Sigmoid colon (tissue), 6 donors: ENCODE measurements at regions not wholly inside any gene's neighbourhood (a gene's known extent, or its start where the extent isn't known, plus 50 kb on each side); places are given as distances from the start of the nearest gene placed in this dataset.

Experiments
- DNase-seq: peaks from one replicate; pipeline ENCODE4 v3.0.0-alpha.2; 2019
- H3K27ac ChIP-seq, 4 donors: fragments of 200-600 bp; sonication (generic); one replicate each; pipeline ENCODE4 v1.5.1; 2016 to 2019; ENCODE audit warnings: mild to moderate bottlenecking in 1 of 4
- H3K27me3 ChIP-seq, 3 donors: fragments of 200-600 bp; sonication (generic); one replicate each; pipeline ENCODE4 v1.5.1; 2019; ENCODE audit warnings: mild to moderate bottlenecking in 1 of 3
- H3K36me3 ChIP-seq, 4 donors: fragments of 200-600 bp; sonication (generic); one replicate each; pipeline ENCODE4 v1.5.1; 2016 to 2019
- H3K4me1 ChIP-seq, 4 donors: fragments of 200-600 bp; sonication (generic); one replicate each; pipeline ENCODE4 v1.5.1; 2017 to 2019
- H3K4me3 ChIP-seq, 4 donors: fragments of 200-600 bp; sonication (generic); one replicate each; pipeline ENCODE4 v1.5.1; 2017 to 2019; ENCODE audit warnings: mild to moderate bottlenecking in 2 of 4, moderate library complexity in 1 of 4
- H3K9me3 ChIP-seq, 4 donors: fragments of 200-600 bp in 3 of 4; sonication (generic) in 3 of 4; one replicate each; pipeline versions ENCODE4 v1.5.1 to v1.6.1; 2013 to 2019
- EP300 ChIP-seq, 4 donors: sonication (generic); formaldehyde crosslinking; IDR thresholded peaks; one replicate each; pipeline ENCODE4 v1.6.1; 2017; ENCODE audit warnings: antibody characterized with exemption in 4 of 4
- POLR2A ChIP-seq, 2 donors: fragments of 450-650 bp; IDR thresholded peaks; one replicate each; pipeline ENCODE4 v1.6.1; 2016; ENCODE audit warnings: antibody characterized with exemption in 2 of 2, mild to moderate bottlenecking in 2 of 2, moderate library complexity in 2 of 2
- POLR2AphosphoS5 ChIP-seq, 4 donors: sonication (generic); formaldehyde crosslinking; IDR thresholded peaks; one replicate each; pipeline ENCODE4 v1.6.1; 2017; ENCODE audit warnings: antibody characterized with exemption in 4 of 4
- WGBS, 2 donors: extraction: QIAGEN DNeasy Blood & Tissue Kit; methylation state at CpG; one replicate each; pipeline ENCODE4 v1.1.7; 2013; 5-methylcytosine and 5-hydroxymethylcytosine counted together
- intact Hi-C: fragments of 100-400 bp; cut with DNase I; formaldehyde crosslinking; loops from one replicate; pipeline ENCODE4 v1.15.1; 2023
- TF ChIP-seq, protein P1 (sequence below), 4 experiments: fragments of 450-650 bp in 3 of 4; fragments of 200-600 bp in 1 of 4; IDR thresholded peaks; one replicate each; pipeline ENCODE4 v1.5.1; 2016 to 2019; ENCODE audit warnings: antibody characterized with exemption in 4 of 4, mild to moderate bottlenecking in 3 of 4, moderate library complexity in 2 of 4
- donor health status: healthy with polysubstance abuse.
- donor health status: healthy.

DNA sequence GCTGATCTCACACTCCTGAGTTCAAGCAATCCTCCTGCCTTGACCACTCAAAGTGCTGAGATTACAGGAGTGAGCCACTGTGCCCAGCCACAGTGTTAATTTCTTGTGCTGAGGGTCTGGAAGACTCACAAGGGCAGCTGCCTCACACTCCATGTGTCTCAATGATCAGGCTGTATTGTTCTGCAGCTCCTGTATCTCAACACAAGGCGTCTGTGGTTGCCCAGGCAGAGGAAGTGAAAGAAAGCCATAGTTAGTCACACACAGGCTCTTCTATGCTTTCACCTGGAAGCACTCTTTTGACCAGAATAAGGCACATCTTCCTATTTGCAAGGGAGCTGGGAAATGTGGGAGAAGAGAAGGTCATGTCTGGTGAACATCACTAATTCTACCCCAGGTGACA lies 107.3 kb upstream of the ZNF507 start:
- intact Hi-C loops, result no loop called here
- WGBS, 2 donors, result 18 to 38% methylated on average over 1 of the region's 1 CpG
- no peak overlapping the region for H3K4me3 ChIP-seq

DNA sequence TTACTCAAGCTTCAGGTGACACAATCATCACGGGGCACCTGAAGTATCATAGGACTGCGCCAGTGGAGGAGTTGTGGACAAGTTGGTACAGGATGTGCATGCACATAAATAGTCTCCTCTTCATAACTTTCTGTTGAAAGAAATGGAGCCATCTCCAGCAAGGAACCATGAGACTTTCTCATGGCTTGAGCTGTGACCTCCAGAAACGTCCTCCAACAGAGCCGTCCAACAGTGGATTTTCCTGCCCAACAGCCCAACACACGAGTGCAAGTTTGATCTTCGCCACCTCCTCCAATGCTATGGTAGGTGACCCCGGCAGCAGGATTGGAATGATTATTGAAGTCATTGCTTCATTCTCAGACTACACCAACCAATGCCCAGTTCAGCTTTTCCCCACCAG lies 105.1 kb upstream of the ZNF507 start:
- Histone ChIP-seq H3K4me1 (no peaks in the 10 kb centered on the region), H3K9me3 (no peaks in the 10 kb centered on the region), H3K27ac (no peak overlapping the region), H3K4me3 (no peak overlapping the region), H3K36me3 (no peaks in the 10 kb centered on the region), H3K27me3 (no peaks in the 10 kb centered on the region)
- DNase-seq, result no peak
- WGBS, 2 donors, result 91 to 95% methylated on average over 7 of the region's 7 CpGs
- intact Hi-C loops, result no loop called here
- TF ChIP-seq EP300 (IDR thresholded peaks at IDR 0.05), result no peak
- no peak for TF ChIP-seq POLR2A (IDR thresholded peaks at IDR 0.05)
- TF ChIP-seq, protein P1, sequence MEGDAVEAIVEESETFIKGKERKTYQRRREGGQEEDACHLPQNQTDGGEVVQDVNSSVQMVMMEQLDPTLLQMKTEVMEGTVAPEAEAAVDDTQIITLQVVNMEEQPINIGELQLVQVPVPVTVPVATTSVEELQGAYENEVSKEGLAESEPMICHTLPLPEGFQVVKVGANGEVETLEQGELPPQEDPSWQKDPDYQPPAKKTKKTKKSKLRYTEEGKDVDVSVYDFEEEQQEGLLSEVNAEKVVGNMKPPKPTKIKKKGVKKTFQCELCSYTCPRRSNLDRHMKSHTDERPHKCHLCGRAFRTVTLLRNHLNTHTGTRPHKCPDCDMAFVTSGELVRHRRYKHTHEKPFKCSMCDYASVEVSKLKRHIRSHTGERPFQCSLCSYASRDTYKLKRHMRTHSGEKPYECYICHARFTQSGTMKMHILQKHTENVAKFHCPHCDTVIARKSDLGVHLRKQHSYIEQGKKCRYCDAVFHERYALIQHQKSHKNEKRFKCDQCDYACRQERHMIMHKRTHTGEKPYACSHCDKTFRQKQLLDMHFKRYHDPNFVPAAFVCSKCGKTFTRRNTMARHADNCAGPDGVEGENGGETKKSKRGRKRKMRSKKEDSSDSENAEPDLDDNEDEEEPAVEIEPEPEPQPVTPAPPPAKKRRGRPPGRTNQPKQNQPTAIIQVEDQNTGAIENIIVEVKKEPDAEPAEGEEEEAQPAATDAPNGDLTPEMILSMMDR (IDR thresholded peaks at IDR 0.05), result no peak
- TF ChIP-seq POLR2AphosphoS5 (IDR thresholded peaks at IDR 0.05), result no peak

More for the DNA sequence above, 107.3 kb upstream of the ZNF507 start:
- TF ChIP-seq, protein P1 (IDR thresholded peaks at IDR 0.05), result no peak
- DNase-seq, result no peak
- H3K4me1 ChIP-seq, result no peaks in the 10 kb centered on the region
- no peak overlapping the region for H3K27ac ChIP-seq
- no peaks in the 10 kb centered on the region for H3K27me3 ChIP-seq
- H3K9me3 ChIP-seq, result no peaks in the 10 kb centered on the region
- no peaks in the 10 kb centered on the region for H3K36me3 ChIP-seq

DNA sequence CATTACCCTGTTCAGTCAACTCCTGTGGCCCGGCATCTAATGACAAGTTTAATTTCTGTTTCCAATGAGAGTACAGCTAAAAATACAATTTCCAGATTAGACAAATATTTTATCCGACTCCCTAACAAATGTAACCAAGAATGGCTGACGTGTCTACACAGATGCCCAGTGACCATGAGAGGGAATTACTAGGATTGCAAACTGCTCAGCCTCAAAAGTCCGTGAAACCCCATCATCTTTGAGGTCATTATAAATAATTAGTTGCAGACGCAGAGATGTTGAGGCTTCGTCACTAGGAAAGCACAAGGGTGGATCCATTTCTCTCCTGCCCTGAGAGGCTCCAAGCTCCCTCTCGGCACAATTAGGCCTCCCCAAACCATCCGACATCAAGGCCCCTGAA lies 104.1 kb upstream of the ZNF507 start:
- WGBS, 2 donors, result 82 to 86% methylated on average over 8 of the region's 8 CpGs
- no peak overlapping the region for H3K27ac ChIP-seq

DNA sequence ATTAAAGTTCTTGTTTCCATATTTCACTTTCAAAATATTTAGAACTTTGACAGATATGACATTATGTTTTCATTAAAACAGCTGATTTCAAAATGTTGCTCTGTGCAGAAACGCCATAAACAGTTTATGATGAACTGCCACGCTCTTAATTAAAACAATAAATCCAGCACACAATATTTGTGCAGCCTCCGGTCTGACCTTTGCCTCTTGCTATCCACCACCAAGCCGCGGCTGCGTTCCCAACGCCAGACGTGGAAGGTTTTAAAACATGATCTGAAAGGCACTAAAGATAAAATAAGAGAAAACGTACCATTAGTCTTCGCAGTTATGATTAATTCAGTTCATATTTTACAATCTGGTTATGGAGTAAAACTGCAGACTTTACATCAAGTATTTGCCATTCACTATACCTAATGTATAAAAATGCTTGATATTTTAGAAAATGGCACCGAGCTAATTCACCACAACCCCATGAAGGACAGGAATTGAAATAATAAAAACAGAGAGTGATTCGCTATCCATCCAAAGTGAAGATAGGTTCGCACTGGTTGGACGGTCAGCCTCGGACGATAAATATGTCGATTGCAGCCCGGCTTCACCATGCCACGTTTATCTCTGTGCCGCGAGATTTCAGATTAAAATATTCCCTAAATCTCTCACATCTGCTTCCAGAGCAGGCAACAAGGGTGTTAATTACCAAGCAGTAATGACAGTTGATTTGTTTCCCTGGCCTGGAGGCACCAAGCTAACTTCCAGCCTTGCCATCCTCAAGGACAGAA lies 103.3 kb upstream of the ZNF507 start:
- H3K4me3 ChIP-seq, result no peak overlapping the region
- H3K4me1 ChIP-seq, result no peaks in the 10 kb centered on the region
- WGBS, 2 donors, result 57 to 76% methylated on average over 21 of the region's 21 CpGs
- H3K36me3 ChIP-seq, result no peaks in the 10 kb centered on the region
- H3K27me3 ChIP-seq, result peaks cover 0 to 3% (median 0%) of the 10 kb centered on the region in 3 donors
- no peak for DNase-seq
- no peaks in the 10 kb centered on the region for H3K9me3 ChIP-seq
- intact Hi-C loops, result no loop called here
- H3K27ac ChIP-seq, result no peak overlapping the region
- TF ChIP-seq POLR2A (IDR thresholded peaks at IDR 0.05) (no peak), POLR2AphosphoS5 (IDR thresholded peaks at IDR 0.05) (no peak), EP300 (IDR thresholded peaks at IDR 0.05) (no peak)
- TF ChIP-seq, protein P1 (IDR thresholded peaks at IDR 0.05), result no peak

More for the DNA sequence above, 104.1 kb upstream of the ZNF507 start:
- intact Hi-C loops, result no loop called here
- H3K9me3 ChIP-seq, result no peaks in the 10 kb centered on the region
- no peak for TF ChIP-seq POLR2A (IDR thresholded peaks at IDR 0.05)
- no peak for TF ChIP-seq POLR2AphosphoS5 (IDR thresholded peaks at IDR 0.05)
- TF ChIP-seq EP300 (IDR thresholded peaks at IDR 0.05), result no peak
- TF ChIP-seq, protein P1 (IDR thresholded peaks at IDR 0.05), result no peak
- H3K4me1 ChIP-seq, result no peaks in the 10 kb centered on the region
- no peak for DNase-seq
- H3K4me3 ChIP-seq, result no peak overlapping the region
- H3K27me3 ChIP-seq, result no peaks in the 10 kb centered on the region
- H3K36me3 ChIP-seq, result no peaks in the 10 kb centered on the region

DNA sequence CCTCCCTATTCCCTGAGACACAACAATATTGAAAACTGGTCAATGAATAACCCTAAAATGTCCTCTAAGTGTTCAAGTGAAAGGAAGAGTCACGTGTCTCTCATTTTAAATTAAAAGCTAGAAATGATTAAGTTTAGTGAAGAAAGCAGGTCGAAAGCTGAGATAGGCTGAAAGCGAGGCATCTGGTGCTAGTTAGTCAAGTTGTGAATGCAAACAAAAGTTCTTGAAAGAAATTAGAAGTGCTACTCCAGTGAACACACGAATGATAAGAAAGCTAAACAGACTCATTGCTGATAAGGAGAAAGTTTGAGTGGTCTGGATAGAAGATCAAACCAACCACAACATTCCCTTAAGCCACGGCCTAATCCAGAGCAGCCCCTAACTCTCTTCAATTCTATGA lies 99.4 kb upstream of the ZNF507 start:
- no peak overlapping the region for H3K27ac ChIP-seq
- 45 to 61% methylated on average over 5 of the region's 5 CpGs for WGBS, 2 donors
- intact Hi-C loops, result no loop called here
- no peaks in the 10 kb centered on the region for H3K9me3 ChIP-seq
- H3K27me3 ChIP-seq, result peaks cover 0 to 3% (median 0%) of the 10 kb centered on the region in 3 donors
- DNase-seq, result no peak
- TF ChIP-seq POLR2AphosphoS5 (IDR thresholded peaks at IDR 0.05) (no peak), EP300 (IDR thresholded peaks at IDR 0.05) (no peak), POLR2A (IDR thresholded peaks at IDR 0.05) (no peak)
- TF ChIP-seq, protein P1 (IDR thresholded peaks at IDR 0.05), result no peak
- H3K4me1 ChIP-seq, result no peaks in the 10 kb centered on the region
- no peak overlapping the region for H3K4me3 ChIP-seq
- no peaks in the 10 kb centered on the region for H3K36me3 ChIP-seq
